ENCODE measurements at regions not wholly inside any gene's neighbourhood (a gene's known extent, or its start where the extent isn't known, plus 50 kb on each side); places are given as distances from the start of the nearest gene placed in this dataset.
"Not testable (repeated sequence)": the region's sequence is repeated elsewhere in the genome, so short reads cannot be mapped to it uniquely, and the experiment has no call there.

DNA sequence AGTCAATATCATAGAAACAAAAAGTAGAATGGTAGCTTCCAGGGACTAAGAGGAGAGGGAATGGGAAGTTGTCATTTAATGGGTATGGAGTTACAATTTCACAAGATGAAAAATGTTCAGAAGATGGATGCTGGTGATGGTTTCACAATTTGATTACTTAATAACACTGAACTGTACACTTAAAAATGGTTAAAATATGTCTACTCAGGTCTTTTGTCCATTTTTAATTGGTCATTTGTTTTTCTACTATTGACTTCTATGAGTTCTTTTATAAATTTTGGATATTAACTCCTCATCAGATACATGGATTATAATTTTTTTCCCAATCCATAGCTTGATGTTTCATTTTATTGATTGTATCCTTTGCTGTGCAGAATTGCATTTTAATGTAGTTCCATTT, 275.5 kb downstream of the AKAIN1 start:
- Histone ChIP-seq H3K36me3 (ENCODE audit: insufficient read depth, low read length) (no peaks in the 10 kb centered on the region), H3K27me3 (ENCODE audit: insufficient read depth, low read length, poor library complexity, severe bottlenecking) (no peaks in the 10 kb centered on the region), H3K4me3 (ENCODE audit: low read length, poor library complexity, severe bottlenecking) (no peak overlapping the region), H3K9ac (ENCODE audit: low read depth, low read length, poor library complexity, severe bottlenecking) (no peak overlapping the region), H3F3A (ENCODE audit: low read depth) (no peaks in the 10 kb centered on the region), H3K79me2 (ENCODE audit: insufficient read depth, low read length) (no peaks in the 10 kb centered on the region), H3K9me2 (replicated peaks; ENCODE audit: low read depth, low read length) (no peaks in the 10 kb centered on the region), H3K9me3 (ENCODE audit: insufficient read depth, low read depth, low read length) (no peaks in the 10 kb centered on the region), H3K4me1 (ENCODE audit: insufficient read depth, low read length, poor library complexity, severe bottlenecking) (no peaks in the 10 kb centered on the region), H2AFZ (ENCODE audit: low read length) (no peak overlapping the region), H4K20me1 (ENCODE audit: insufficient read depth, low read length, poor library complexity, severe bottlenecking) (no peaks in the 10 kb centered on the region), H3K4me2 (ENCODE audit: low read depth, low read length, poor library complexity, severe bottlenecking) (no peak overlapping the region)
- TF ChIP-seq, protein P1, sequence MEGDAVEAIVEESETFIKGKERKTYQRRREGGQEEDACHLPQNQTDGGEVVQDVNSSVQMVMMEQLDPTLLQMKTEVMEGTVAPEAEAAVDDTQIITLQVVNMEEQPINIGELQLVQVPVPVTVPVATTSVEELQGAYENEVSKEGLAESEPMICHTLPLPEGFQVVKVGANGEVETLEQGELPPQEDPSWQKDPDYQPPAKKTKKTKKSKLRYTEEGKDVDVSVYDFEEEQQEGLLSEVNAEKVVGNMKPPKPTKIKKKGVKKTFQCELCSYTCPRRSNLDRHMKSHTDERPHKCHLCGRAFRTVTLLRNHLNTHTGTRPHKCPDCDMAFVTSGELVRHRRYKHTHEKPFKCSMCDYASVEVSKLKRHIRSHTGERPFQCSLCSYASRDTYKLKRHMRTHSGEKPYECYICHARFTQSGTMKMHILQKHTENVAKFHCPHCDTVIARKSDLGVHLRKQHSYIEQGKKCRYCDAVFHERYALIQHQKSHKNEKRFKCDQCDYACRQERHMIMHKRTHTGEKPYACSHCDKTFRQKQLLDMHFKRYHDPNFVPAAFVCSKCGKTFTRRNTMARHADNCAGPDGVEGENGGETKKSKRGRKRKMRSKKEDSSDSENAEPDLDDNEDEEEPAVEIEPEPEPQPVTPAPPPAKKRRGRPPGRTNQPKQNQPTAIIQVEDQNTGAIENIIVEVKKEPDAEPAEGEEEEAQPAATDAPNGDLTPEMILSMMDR (conservative IDR thresholded peaks at IDR 0.05; ENCODE audit: low read length), result no peak
- TF ChIP-seq EZH2phosphoT487 (IDR thresholded peaks at IDR 0.05; ENCODE audit: borderline replicate concordance), result no peak

DNA sequence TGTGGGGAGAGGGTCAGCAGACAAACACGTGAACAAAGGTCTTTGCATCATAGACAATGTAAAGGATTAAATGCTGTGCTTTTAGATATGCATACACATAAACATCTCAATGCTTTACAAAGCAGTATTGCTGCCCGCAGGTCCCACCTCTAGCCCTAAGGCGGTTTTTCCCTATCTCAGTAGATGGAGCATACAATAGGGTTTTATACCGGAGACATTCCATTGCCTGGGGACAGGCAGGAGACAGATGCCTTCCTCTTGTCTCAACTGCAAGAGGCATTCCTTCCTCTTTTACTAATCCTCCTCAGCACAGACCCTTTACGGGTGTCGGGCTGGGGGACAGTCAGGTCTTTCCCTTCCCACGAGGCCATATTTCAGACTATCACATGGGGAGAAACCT, 279.5 kb downstream of the AKAIN1 start:
- not testable (repeated sequence) for H2AFZ ChIP-seq (ENCODE audit: low read length); H3K9me3 ChIP-seq (ENCODE audit: insufficient read depth, low read depth, low read length); H3K79me2 ChIP-seq (ENCODE audit: insufficient read depth, low read length); H3K4me2 ChIP-seq (ENCODE audit: low read depth, low read length, poor library complexity, severe bottlenecking); H3F3A ChIP-seq (ENCODE audit: low read depth); H3K4me3 ChIP-seq (ENCODE audit: low read length, poor library complexity, severe bottlenecking); H3K36me3 ChIP-seq (ENCODE audit: insufficient read depth, low read length); H3K27me3 ChIP-seq (ENCODE audit: insufficient read depth, low read length, poor library complexity, severe bottlenecking); H4K20me1 ChIP-seq (ENCODE audit: insufficient read depth, low read length, poor library complexity, severe bottlenecking); H3K4me1 ChIP-seq (ENCODE audit: insufficient read depth, low read length, poor library complexity, severe bottlenecking); H3K9me2 ChIP-seq (replicated peaks; ENCODE audit: low read depth, low read length); H3K9ac ChIP-seq (ENCODE audit: low read depth, low read length, poor library complexity, severe bottlenecking)

DNA sequence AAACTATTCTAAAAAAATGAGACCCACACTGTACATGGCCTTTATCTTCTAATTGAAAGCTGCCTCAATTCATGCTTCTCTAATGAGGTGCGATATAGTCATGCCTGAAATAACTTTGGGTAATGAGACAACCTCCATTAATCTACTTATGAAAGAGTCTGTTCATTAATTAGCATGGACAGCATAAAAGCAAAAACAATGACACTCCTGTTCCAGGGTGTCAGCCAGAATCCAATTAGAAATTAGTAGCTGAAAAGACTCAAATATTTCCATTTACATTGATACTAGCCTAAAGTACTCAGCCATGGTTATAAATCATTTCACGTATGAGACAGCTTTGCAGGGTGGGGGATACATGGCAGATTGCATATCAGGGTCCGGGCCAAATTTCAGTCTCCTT, 288.7 kb downstream of the AKAIN1 start:
- no peaks in the 10 kb centered on the region for H3K27me3 ChIP-seq (ENCODE audit: insufficient read depth, low read length, poor library complexity, severe bottlenecking)
- no peaks in the 10 kb centered on the region for H3F3A ChIP-seq (ENCODE audit: low read depth)
- no peaks in the 10 kb centered on the region for H3K4me1 ChIP-seq (ENCODE audit: insufficient read depth, low read length, poor library complexity, severe bottlenecking)
- H3K9ac ChIP-seq (ENCODE audit: low read depth, low read length, poor library complexity, severe bottlenecking), result no peak overlapping the region
- H3K36me3 ChIP-seq (ENCODE audit: insufficient read depth, low read length), result no peaks in the 10 kb centered on the region
- H2AFZ ChIP-seq (ENCODE audit: low read length), result no peak overlapping the region
- no peak for TF ChIP-seq EZH2phosphoT487 (IDR thresholded peaks at IDR 0.05; ENCODE audit: borderline replicate concordance)
- no peak overlapping the region for H3K4me2 ChIP-seq (ENCODE audit: low read depth, low read length, poor library complexity, severe bottlenecking)
- H3K9me2 ChIP-seq (replicated peaks; ENCODE audit: low read depth, low read length), result no peaks in the 10 kb centered on the region
- no peaks in the 10 kb centered on the region for H3K9me3 ChIP-seq (ENCODE audit: insufficient read depth, low read depth, low read length)
- no peaks in the 10 kb centered on the region for H4K20me1 ChIP-seq (ENCODE audit: insufficient read depth, low read length, poor library complexity, severe bottlenecking)
- H3K4me3 ChIP-seq (ENCODE audit: low read length, poor library complexity, severe bottlenecking), result no peak overlapping the region
- no peaks in the 10 kb centered on the region for H3K79me2 ChIP-seq (ENCODE audit: insufficient read depth, low read length)

DNA sequence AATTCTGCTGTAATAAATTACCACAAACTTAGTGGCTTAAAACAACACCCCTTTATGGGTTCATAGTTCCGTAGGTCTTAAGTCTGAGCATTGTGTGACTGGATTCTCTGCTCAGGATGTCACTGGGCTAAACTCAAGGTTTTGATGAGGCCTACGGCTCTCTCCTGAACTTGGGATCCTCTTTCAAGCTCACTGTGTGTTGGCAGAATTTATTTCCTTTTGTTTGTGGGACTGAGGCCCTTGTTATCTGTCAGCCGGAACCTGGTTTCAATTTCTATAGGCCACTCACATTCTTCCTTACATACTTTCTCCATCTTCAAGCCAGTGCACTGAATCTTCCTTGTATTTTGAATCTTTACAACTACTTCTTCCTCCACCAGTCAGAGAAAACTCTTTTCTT, 290.2 kb downstream of the AKAIN1 start:
- Histone ChIP-seq H3K27me3 (ENCODE audit: insufficient read depth, low read length, poor library complexity, severe bottlenecking) (no peaks in the 10 kb centered on the region), H3K36me3 (ENCODE audit: insufficient read depth, low read length) (no peaks in the 10 kb centered on the region), H3K4me1 (ENCODE audit: insufficient read depth, low read length, poor library complexity, severe bottlenecking) (no peaks in the 10 kb centered on the region), H3K79me2 (ENCODE audit: insufficient read depth, low read length) (no peaks in the 10 kb centered on the region), H3F3A (ENCODE audit: low read depth) (no peaks in the 10 kb centered on the region), H3K4me3 (ENCODE audit: low read length, poor library complexity, severe bottlenecking) (no peak overlapping the region), H3K4me2 (ENCODE audit: low read depth, low read length, poor library complexity, severe bottlenecking) (no peak overlapping the region), H3K9ac (ENCODE audit: low read depth, low read length, poor library complexity, severe bottlenecking) (no peak overlapping the region), H3K9me2 (replicated peaks; ENCODE audit: low read depth, low read length) (no peaks in the 10 kb centered on the region), H4K20me1 (ENCODE audit: insufficient read depth, low read length, poor library complexity, severe bottlenecking) (no peaks in the 10 kb centered on the region), H2AFZ (ENCODE audit: low read length) (no peak overlapping the region), H3K9me3 (ENCODE audit: insufficient read depth, low read depth, low read length) (no peaks in the 10 kb centered on the region)
- TF ChIP-seq, protein P1 (conservative IDR thresholded peaks at IDR 0.05; ENCODE audit: low read length), result no peak
- no peak for TF ChIP-seq EZH2phosphoT487 (IDR thresholded peaks at IDR 0.05; ENCODE audit: borderline replicate concordance)
